Inflammatory macrophage treated with lipopolysaccharide for 1 hour (primary cell): ENCODE measurements at regions not wholly inside any gene's neighbourhood (a gene's known extent, or its start where the extent isn't known, plus 50 kb on each side); places are given as distances from the start of the nearest gene placed in this dataset.
"Not testable (repeated sequence)": the region's sequence is repeated elsewhere in the genome, so short reads cannot be mapped to it uniquely, and the experiment has no call there.

ENCODE experiments used
- DNase-seq, 2 donors: peaks; one replicate each; pipeline ENCODE4 v3.0.0-alpha.2; 2020 to 2022

DNA sequence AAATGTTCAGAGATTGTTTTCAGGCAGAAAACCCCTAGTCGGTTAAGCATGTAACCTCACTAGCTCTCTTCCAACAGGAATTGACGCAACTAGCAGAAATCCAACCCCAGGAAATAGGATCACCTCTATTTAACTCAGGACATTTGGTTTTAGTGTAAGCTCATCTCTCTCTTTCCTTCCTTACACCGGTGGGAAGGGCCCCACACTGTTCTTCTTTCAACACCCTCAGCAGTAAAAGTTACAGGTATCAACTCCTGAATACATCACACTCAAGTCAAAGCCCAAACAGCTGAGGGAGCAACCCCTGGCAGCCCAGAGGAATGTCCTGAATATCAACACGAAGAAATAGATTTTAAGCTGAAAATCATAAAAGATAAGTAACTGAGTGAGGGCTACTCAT, 191.2 kb upstream of the KIF2B start:
- no peak for DNase-seq

- DNase-seq: no peak
These were observed 192.1 kb upstream of the KIF2B start for GRCh38 chr17:53630638-53631037.

DNA sequence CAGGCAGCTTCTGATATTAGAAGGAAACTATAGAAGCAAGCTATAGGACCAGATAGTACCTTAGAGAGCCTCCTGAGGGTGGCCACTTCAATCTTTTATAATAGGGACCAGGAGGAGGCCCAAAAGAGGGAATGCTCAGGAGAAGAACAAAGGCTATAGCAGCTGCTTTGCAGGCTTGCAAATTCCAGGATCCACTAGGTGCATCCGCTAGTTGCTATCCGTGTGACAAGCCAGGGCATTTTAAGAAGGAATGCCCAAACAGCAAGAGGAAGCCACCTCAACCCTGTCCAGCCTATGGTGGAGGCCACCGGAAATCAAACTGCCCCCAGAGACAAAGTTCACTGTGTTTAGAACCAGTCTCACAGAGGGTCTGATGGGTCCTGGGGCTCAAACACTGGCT, 192.6 kb upstream of the KIF2B start:
- DNase-seq: no peak

DNA sequence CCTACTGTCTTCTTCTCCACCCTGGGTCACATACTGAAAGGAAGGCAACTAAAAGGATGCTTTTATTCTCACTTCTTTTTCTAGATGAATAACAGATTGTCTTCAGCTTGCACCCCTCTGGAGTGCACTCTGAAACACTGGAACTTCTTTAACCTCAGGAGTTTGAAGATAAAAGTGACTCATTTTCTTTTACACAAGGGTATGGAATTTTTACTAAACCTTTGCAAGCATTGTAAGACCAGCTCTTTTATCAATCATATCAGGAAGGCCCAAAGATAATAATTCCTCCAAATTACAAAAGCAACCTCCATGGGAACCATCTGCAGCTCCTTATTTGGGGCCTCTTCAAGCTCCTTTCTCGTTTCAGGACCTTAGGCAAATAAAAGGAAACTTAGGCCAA, 193.5 kb upstream of the KIF2B start:
- no peak for DNase-seq

- DNase-seq: no peak
These were observed 194.7 kb upstream of the KIF2B start for GRCh38 chr17:53628011-53628410.

DNA sequence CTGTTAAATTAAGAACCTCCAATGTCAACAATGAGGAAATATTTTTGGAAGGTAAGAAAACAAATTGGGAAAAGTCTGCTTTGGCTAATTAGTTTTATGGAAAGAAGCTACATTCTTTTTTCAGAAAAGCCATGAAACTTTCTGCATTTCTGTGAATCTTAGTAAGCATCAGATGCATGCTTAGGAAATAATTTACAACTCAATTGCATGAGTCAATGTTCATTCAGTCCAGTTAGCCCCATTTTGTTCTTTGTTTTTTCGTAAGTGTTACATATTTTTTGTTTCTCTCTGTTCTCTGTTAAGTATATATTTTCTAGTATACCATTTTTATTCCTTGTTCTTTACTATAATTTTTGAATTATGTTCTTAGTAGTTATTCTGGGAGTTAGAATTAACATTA, 195.2 kb upstream of the KIF2B start:
- no peak for DNase-seq

DNA sequence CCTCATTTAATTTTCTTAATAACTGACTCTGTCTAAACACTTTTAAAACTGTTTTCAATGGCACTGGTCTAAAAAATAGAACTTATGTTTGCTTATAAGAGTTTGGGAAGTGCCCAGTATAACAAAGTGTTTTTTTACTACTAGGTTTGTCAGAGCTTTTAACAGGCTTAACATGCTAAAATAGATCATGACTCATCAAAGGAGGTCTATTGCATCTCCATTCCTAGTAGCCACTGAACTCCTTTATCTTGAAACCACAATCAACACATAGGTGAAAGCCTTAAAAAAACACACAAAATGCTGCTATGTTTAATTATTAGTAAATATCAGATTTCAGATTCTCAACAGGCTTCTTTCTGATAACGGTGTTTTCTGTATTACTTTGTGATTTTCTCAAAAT, 196.4 kb upstream of the KIF2B start:
- DNase-seq: no peak

- no peak for DNase-seq
These were observed 203.7 kb upstream of the KIF2B start for GRCh38 chr17:53619025-53619424.

GRCh38 chr17:53608208-53608607, 214.5 kb upstream of the KIF2B start:
- DNase-seq: not testable (repeated sequence)

GRCh38 chr17:53607475-53607874, 215.3 kb upstream of the KIF2B start:
- no peak for DNase-seq

DNA sequence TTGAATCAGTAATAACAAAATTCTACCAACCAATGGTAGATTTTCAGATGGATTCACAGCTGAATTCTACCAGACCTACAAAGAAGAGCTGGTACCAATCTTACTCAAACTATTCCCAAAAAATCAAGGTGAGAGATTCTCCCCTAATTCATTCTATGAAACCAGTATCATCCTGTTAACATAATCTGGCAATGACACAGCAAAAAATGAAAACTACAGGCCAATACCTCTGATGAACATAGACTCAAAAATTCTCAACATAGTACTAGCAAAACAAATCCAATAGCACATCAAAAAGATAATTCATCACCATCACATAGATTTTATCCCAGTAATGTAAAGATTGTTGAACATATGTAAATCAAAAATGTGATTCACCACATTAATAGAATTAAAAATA, 234.4 kb upstream of the KIF2B start:
- DNase-seq: no peak

DNA sequence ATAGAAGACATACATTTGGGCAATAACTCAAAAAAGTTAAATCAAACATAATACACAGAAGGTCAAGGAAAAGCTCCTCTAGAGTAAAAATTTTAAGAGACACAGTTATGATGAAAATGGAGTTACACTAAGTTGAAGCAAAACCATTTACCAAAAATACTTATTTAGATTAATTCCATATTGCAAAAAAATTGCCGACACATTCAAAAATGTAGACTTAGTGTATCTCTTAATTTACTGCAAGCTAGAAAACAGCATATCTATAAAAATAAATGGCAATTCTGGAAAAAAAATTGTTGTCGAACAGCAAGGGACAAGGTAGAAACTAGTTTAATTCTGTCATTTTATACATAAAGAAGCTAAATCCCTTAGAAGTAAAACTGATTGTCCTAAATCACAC, 248.7 kb upstream of the KIF2B start:
- DNase-seq: no peak

- DNase-seq: no peak
These were observed 251.4 kb upstream of the KIF2B start for GRCh38 chr17:53571342-53571741.

DNA sequence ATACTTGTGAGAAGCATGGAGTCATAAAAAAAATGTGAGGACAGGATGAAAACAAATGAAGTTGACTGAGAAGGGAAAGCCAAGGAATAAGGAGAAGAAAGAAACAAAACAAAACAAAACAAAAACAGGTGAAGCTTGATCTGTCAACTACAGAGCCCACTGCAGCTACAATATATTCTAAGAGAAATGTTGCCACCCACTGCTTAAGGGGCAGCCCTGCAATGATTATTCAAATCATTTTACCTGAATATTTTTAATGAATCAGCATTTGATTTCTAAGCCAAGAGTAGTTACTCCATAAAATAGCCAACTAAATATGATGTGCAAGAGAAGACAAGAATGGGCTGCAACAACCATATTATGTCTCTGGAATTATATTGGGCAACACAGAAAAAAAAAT, 252.0 kb upstream of the KIF2B start:
- DNase-seq: no peak

DNA sequence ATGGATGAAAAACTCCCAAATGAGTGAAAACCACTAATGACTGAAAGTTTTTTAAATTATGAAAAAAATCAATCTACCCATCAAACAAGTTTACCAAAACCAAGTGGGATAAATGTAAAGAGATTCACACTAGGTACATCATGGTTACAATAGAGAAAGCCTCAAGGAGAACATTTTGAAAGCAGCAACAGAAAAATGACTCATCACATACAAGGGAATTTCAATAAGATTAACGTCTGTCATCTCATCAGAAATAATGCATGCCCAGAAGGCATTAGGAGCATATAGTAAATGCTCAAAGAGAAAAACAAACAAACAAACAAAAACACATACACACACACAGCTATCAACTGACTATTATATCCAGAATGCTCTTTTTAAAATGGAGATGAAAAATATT, 261.8 kb upstream of the KIF2B start:
- DNase-seq: no peak

- DNase-seq: no peak
These were observed 274.5 kb upstream of the KIF2B start for GRCh38 chr17:53548252-53548651.

DNA sequence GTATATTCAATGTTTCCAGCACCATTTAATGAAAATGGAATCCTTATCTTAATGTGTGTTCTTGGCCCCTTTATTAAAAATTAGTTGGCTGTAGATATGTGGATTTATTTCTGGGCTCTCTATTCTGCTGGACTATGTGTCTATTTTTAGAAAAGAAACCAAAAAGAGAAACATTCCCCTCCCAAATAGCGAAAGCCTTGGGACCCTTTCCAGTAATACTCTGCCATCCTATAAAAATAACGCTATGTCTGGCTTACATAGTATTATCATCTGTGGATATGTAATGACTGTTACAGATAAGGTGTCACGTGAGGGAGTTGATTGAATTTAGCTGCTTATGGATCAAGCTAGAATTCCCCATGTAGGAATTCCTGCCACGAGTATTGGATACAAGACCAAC, 279.3 kb upstream of the KIF2B start:
- DNase-seq: no peak

GRCh38 chr17:53538129-53538617, 284.6 kb upstream of the KIF2B start:
- no peak for DNase-seq

DNA sequence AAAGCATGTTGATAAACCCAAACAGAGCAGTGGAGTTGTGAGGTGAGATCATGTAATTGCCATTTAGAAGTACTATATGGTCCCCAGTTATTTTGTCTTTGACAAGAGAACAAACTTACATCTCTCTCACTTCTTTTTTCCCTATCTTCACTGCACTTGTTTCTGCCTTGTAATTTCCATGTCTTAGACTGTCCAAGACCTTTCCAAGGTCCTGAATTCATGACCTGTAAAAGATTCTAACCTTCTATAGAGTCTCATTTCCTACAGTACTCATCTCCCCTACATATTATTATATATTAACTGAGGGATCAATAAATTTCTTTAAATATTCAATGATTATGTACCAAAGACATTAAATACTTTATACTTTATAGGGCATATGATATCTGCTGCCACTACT, 295.3 kb upstream of the KIF2B start:
- no peak for DNase-seq

DNA sequence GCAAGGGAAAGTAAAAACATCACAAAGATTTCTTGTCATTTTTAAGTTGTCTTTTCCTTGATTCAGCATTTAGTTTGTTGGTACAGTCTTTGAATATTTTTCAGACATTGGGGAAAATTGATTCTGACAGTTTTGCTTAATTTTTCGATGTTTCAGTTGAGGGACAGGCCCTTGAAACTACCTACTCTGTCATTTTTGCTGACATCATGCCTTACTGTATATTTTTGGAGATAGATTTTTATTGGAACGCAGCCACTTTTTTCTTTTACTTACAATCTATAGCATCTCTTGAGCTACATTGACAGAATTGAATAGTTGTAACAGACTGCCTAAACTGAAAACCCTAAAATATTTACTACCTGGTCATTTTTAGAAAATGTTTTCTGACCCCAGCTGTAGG, 297.1 kb upstream of the KIF2B start:
- DNase-seq: no peak

DNA sequence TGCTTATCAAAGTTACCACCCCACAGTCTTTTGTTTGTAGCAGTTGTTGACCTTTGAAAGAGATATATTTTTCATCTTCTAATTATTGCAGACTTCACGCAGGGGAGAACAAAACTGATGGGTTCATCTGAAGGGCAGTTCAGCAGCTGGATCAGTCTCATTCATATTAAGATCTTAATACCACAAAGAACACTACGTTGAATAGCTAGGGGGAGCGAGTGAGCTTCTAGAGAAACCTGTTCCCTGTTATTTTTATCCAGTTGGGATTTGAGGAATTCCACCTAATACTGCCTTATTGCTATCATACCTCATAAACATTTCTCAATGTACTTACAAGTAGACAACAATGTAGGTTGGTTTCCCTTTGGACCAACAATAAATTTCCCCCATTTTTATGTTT, 306.1 kb upstream of the KIF2B start:
- DNase-seq: no peak

GRCh38 chr17:53499277-53499676, 323.4 kb upstream of the KIF2B start:
- no peak for DNase-seq

- DNase-seq: no peak
These were observed 326.4 kb upstream of the KIF2B start for GRCh38 chr17:53496356-53496755.

DNA sequence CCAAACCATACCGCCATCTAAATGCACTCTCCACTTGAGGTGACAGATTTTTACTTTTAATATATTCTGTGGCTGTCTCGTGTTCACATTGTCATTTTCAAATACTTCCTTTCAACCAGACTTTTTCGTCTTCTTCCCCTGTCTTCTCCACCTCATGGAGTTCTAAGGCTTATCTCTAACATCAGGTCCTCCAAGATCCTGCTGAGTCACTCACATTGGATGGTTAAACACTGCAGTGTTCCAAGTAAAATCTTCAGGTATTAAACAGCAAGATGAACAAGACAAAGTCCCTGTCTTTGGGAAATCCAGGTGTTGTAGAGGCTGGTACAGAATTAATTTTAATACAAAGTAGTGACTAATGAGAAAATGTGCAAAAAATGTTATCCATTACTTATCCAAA, 330.2 kb upstream of the KIF2B start:
- DNase-seq: no peak

GRCh38 chr17:53490447-53490968, 332.2 kb upstream of the KIF2B start:
- no peak for DNase-seq

DNA sequence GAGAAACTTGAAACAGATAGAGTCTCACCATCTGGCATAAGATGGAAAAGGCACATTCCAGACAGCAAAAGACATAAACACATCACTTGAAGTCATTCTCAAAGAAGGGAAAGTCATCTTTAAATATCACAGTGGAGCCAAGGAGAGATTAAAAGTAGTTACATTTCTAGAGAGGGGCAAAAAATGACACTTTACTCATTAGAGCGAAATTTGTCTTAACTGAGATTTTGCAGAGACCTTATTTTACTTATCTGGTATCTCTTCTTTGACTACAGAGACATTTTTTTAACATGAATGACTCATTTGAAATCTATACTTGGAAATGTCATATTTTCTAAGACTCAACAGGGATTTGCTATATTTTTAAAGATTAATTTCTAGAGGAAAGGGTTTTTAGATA, 339.0 kb upstream of the KIF2B start:
- DNase-seq: no peak
